HG03060 (cell line): ENCODE measurements at regions not wholly inside any gene's neighbourhood (a gene's known extent, or its start where the extent isn't known, plus 50 kb on each side); places are given as distances from the start of the nearest gene placed in this dataset.

Experiments
- ATAC-seq: cut with Tn5 transposase; IDR thresholded peaks from one replicate; pipeline ENCODE4 v1.9.1; 2021; ENCODE audit warnings: low read depth, moderate number of reproducible peaks; ENCODE audit not compliant: unreplicated experiment

DNA sequence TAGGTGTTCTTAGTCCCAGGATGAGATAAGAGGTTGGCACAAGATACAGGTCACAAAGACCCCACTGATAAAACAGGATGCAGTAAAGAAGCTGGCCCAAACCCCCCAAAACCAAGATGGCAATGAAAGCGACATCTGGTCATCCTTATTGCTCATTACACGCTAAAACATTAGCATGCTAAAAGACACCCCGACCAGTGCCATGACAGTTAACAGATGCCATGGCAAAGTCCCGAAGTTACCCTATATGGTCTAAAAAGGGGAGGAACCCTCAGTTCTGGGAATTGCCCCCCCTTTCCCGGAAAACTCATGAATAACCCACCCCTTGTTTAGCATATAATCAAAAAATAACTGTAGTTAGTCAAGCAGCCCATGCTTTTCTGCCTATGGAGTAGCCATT lies 251.1 kb downstream of the SLC4A3 start:
- no peak for ATAC-seq

DNA sequence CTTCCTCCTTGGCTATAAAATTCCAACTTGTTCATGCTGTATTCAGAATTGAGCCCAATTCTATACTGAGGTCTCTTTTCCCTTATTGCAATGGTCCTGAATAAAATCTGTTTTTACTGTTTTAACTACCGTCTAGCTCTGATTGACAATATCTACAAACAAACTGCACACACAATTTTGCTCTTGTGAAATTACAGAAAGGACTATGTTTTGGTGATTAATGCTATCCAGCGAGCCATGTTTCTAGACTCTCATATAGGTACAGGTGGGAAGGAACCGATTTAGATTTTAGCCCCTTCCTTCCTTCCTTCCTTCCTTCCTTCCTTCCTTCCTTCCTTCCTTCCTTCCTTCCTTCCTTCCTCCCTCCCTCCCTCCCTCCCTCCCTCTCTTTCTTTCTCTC lies 254.4 kb downstream of the SLC4A3 start:
- ATAC-seq: no peak

GRCh38 chr2:219886615-219887014 lies 259.2 kb downstream of the SLC4A3 start:
- no peak for ATAC-seq

DNA sequence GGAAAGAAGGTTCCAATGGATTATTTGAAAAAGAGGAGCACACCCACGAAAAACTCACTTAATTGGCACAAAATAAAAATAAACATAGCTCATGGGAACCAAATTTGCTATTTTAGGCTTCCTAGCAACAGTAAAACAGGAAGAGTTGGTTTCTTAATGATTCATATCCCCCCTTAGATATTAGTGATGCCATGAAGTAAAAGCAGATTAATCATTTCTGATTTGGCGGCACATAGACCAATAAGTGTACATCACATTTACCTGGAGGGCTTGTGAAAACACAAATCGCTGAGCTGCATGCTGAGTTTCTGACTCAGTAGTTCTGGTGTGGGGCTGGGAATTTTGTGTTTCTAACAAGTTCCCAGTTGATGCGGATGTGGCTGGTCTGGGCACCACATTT lies 260.4 kb downstream of the SLC4A3 start:
- ATAC-seq: no peak

- no peak for ATAC-seq
Measured at GRCh38 chr2:219893541-219893940, 266.1 kb downstream of the SLC4A3 start.

DNA sequence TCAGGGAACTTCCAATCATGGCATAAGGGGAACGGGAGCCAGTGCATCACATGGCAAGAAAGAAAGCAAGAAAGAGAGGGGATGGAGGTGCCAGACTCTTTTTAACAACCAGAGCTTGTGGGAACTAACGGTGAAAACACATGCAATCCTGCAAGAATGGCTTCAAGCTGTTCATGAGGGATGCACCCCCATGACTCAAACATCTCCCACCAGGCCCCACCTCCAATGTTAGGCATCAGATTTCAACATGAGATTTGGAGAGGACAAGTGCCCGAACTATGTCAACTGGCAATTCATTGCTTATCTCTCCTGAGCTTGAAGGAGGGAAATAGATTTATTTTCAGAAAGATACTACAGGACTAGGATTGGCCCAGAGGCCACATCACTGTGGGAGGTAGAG lies 270.0 kb downstream of the SLC4A3 start:
- no peak for ATAC-seq

- no peak for ATAC-seq
Measured at GRCh38 chr2:219901155-219901554, 273.7 kb downstream of the SLC4A3 start.

- no peak for ATAC-seq
Measured at GRCh38 chr2:219902891-219903552, 275.6 kb downstream of the SLC4A3 start.

- ATAC-seq: no peak
Measured at GRCh38 chr2:219905640-219906039, 278.2 kb downstream of the SLC4A3 start.

GRCh38 chr2:219906114-219907010 lies 278.9 kb downstream of the SLC4A3 start:
- no peak for ATAC-seq

- no peak for ATAC-seq
Measured at GRCh38 chr2:219907011-219907365, 279.6 kb downstream of the SLC4A3 start.

DNA sequence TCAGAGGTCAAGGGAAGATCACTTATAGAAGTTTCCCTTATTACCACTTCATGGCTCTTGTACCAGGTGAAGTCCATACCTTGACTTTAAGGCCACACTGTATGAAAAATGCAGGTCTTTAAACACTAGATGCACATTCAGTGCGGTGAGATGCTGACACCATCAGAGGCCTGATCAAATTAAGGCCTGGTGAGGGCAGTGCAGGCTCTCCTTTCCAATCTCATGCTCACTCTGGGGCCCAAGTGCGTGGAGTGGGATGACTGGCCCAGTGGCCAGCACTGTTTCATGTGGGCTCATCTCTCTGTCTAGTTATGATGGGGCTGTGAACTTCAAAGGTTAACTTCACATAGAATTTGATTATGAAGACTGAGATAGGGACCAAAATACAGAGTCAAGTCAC lies 281.1 kb downstream of the SLC4A3 start:
- ATAC-seq: no peak

GRCh38 chr2:219911541-219911940 lies 284.1 kb downstream of the SLC4A3 start:
- no peak for ATAC-seq

DNA sequence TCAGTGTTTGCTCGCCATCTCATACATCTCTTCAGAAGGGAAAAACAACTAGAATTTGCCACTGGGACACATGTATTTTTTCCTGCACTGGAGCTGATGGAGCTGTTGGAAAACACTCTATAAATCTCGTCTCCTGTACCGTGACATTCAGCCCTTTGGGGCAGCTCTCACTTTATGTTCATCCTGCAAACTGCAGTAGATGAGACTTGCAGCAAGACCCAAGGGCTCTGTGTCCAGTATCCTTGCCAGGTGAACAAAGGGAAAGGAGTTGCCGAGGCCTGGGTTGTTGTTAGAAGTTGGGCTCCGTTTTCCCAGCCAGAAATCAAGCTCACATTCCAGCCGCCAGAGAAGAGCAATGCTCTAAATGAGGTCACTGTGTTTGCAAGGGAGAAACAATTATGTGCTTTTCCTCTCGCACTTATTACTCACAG lies 285.1 kb downstream of the SLC4A3 start:
- ATAC-seq: no peak

- ATAC-seq: no peak
Measured at GRCh38 chr2:219914577-219914976, 287.1 kb downstream of the SLC4A3 start.

DNA sequence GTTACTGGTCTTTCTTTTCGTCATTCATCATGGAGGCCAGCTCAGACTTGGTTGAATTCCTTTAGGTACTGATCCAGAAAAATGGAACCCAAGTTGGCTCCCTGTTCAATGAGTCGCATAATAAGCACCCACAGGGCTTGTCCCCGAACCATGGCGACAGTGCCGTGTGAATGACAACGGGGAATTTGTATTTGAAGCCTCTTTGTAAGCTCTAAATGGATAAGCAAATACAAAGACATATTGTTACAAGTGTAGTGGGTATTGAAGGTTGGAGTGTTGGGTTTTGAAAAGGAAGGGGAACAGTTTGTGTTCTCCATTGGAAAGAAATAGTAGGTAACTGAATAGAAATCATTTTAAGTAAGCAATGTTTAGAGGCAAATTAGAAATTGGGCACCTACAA lies 288.9 kb downstream of the SLC4A3 start:
- no peak for ATAC-seq

DNA sequence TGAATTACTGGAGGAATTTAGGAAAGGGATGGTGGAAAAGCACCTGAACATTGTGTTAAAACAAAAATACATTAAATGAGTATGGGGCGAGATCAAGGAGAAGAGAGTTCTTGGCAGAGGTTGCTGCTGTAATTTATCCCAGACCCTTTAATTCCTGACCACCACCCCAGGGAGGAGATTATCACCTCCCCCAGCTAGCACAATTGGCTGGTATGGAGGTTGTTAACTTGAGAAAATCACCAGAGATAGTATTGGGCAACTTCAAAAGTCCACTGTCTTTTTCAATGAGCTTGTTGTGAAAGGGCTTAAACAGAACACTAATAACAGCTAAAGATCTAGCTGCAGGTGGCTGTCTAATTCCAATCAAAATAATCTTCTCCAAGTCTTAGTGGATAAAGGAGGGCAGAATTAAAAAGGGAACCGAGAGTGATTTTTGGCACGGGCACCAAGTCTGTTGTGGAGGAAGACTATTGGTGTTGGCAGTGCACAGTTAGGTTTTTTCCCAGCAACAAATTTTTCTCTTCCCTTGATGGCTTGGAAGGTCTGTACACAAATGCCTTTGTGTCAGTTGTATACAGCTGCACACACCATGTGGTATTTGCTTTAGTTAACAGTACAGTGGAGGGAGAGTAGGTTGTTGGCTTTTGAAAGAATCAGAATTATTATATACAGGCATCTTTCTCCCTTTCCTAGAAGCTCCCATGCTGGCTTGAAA lies 289.5 kb downstream of the SLC4A3 start:
- no peak for ATAC-seq

DNA sequence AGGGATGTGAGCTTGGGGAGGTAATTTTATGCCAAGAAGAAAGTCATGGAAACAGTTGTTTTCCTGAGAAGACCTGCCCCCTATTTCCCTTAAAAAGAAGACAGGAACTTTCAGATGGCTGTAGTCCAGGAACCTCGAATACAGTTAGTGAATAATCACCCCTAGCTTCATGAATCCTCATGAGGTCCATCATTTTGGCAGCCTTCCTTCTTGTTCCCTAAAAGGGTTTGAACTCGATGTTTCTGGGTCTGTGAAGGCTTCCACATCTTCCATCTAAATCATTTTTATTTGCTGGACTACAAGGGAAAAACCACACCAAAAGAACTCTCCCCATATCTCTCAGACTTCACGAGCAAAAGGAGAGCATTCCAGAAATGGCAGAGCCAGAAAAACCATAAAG lies 290.8 kb downstream of the SLC4A3 start:
- no peak for ATAC-seq

DNA sequence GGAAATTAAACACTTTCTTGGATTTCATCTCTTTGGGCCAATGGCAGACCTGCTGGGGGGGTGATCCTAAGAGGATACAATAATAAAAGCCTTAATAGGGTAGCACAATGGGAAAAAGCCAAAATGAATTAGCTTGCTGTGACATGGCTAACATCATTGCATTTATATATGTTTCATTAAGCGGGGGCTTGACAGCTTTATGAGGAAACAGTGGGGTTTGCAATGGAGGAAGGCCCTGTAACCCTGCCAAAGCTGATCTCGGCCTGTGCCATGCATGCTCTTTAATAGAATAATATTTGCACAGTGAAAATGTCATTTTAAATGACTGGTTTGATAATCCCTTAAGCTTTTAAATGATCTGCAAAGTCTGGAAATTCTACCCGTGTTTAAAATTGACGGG lies 291.5 kb downstream of the SLC4A3 start:
- ATAC-seq: no peak

GRCh38 chr2:219919506-219919905 lies 292.1 kb downstream of the SLC4A3 start:
- no peak for ATAC-seq

DNA sequence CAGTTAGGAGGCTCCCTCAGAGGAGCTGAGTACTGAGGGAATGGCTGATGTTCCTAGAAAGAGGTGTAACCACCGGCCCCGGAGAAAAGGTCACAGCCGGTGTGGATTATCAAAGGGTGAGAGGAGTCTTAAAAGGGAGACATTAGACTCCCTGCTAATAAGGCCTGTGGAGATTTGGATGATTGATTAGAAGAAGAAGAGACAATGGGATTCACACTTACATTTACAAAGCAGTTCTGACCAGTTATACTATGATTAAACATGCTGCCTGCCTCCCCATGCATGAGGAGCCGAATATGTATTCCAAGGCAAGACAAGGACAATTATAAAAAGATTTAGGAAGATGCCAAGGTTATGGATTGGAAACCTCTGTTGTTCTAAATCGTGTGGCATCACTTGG lies 302.4 kb downstream of the SLC4A3 start:
- ATAC-seq: no peak
